Natural killer cell (primary cell): ENCODE measurements at regions not wholly inside any gene's neighbourhood (a gene's known extent, or its start where the extent isn't known, plus 50 kb on each side); places are given as distances from the start of the nearest gene placed in this dataset.

ENCODE experiments used
- ATAC-seq, 3 donors: fragments of 150-1000 bp in 2 of 3; fragments of 200-7000 bp in 1 of 3; cut with Tn5 transposase; 1 replicate in 1 of 3; 2 replicates in 2 of 3; pipeline ENCODE4 v1.10.0; 2021; ENCODE audit warnings: mild to moderate bottlenecking in 2 of 3, moderate library complexity in 2 of 3
- DNase-seq, 2 donors: peaks; one replicate each; pipeline versions ENCODE4 v3.0.0 to v3.0.0-alpha.2; 2013 to 2021; ENCODE audit warnings: mixed read lengths in 1 of 2
- H3K27ac ChIP-seq: one replicate; pipeline ENCODE4 v1.5.1; 2013; ENCODE audit warnings: mild to moderate bottlenecking, low read length
- H3K27me3 ChIP-seq: one replicate; pipeline ENCODE4 v1.6.1; 2013; ENCODE audit warnings: low read length; ENCODE audit not compliant: control insufficient read depth, insufficient read depth
- H3K36me3 ChIP-seq: one replicate; pipeline ENCODE4 v1.6.1; 2013; ENCODE audit warnings: low read length; ENCODE audit not compliant: control insufficient read depth, insufficient read depth
- H3K4me1 ChIP-seq: one replicate; pipeline ENCODE4 v1.6.1; 2013; ENCODE audit warnings: low read length; ENCODE audit not compliant: control insufficient read depth, insufficient read depth
- H3K4me3 ChIP-seq: one replicate; pipeline ENCODE4 v1.5.1; 2013; ENCODE audit warnings: low read length
- H3K9me3 ChIP-seq: one replicate; pipeline ENCODE4 v1.6.1; 2013; ENCODE audit warnings: low read length; ENCODE audit not compliant: control insufficient read depth, insufficient read depth
- H3K27ac Mint-ChIP-seq, 2 donors: one replicate each; pipeline ENCODE4 v1.8.0; 2022; ENCODE audit warnings: mild to moderate bottlenecking in 2 of 2, mixed read lengths in 2 of 2, moderate library complexity in 1 of 2
- H3K27me3 Mint-ChIP-seq, 2 donors: one replicate each; pipeline ENCODE4 v1.8.0; 2022; ENCODE audit warnings: low read depth in 2 of 2, mixed read lengths in 2 of 2
- H3K36me3 Mint-ChIP-seq: one replicate; pipeline ENCODE4 v1.8.0; 2022; ENCODE audit warnings: mixed read lengths
- H3K4me1 Mint-ChIP-seq, 2 donors: one replicate each; pipeline ENCODE4 v1.8.0; 2022; ENCODE audit warnings: mixed read lengths in 2 of 2
- H3K4me3 Mint-ChIP-seq: one replicate; pipeline ENCODE4 v1.8.0; 2022; ENCODE audit warnings: mild to moderate bottlenecking, moderate library complexity, mixed read lengths
- H3K9me3 Mint-ChIP-seq, 2 donors: one replicate each; pipeline ENCODE4 v1.8.0; 2022; ENCODE audit warnings: mixed read lengths in 2 of 2
- WGBS: methylation state at CpG from one replicate; pipeline ENCODE4 v1.1.7; 2013; ENCODE audit warnings: missing lambda C conversion rate; ENCODE audit not compliant: insufficient coverage; 5-methylcytosine and 5-hydroxymethylcytosine counted together
- intact Hi-C: fragments of 100-400 bp; cut with micrococcal nuclease; formaldehyde crosslinking; loops from one replicate; pipeline ENCODE4 v1.14.2; 2022
- TF ChIP-seq, protein P1 (sequence below): fragments of 200-600 bp; IDR thresholded peaks from one replicate; pipeline ENCODE4 v1.8.0; 2022; ENCODE audit warnings: antibody characterized with exemption

DNA sequence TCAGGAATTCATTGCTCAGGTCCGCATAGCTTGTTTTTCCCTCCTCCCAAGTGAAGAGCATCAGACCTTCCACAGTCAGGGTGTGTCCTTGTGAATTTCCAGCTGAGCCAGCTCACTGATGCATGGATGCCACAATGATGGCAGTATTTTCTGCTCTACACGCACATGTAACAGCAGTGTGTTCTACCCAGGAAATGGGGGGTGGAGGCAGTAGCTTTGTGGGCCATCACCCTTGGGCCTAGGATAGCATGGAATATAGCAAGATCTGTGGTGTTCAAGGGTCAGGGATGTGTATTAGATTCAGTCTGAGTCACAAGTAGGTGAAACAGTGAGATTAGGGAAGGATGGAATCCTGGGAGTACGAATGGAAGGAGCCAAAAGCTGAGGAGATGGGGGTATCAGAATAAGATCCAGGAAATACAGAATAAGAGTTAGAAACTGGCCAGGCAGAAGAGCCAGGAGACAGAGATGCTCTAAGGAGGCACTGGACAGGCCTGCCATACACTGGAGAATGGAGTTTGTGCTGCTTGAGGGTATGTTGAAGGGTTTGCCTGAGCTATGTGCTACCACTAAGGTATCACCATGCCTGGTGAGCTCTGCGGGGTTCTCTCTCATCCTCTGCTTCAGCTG lies 90.6 kb upstream of the CNIH3 start:
- TF ChIP-seq, protein P1, sequence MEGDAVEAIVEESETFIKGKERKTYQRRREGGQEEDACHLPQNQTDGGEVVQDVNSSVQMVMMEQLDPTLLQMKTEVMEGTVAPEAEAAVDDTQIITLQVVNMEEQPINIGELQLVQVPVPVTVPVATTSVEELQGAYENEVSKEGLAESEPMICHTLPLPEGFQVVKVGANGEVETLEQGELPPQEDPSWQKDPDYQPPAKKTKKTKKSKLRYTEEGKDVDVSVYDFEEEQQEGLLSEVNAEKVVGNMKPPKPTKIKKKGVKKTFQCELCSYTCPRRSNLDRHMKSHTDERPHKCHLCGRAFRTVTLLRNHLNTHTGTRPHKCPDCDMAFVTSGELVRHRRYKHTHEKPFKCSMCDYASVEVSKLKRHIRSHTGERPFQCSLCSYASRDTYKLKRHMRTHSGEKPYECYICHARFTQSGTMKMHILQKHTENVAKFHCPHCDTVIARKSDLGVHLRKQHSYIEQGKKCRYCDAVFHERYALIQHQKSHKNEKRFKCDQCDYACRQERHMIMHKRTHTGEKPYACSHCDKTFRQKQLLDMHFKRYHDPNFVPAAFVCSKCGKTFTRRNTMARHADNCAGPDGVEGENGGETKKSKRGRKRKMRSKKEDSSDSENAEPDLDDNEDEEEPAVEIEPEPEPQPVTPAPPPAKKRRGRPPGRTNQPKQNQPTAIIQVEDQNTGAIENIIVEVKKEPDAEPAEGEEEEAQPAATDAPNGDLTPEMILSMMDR = no peak
- no peak overlapping the region for H3K27ac ChIP-seq
- Mint-ChIP-seq H3K4me3 (no peak overlapping the region), H3K27ac (no peak overlapping the region), H3K9me3 (no peaks in the 10 kb centered on the region), H3K36me3 (no peaks in the 10 kb centered on the region), H3K4me1 (no peaks in the 10 kb centered on the region), H3K27me3 (no peaks in the 10 kb centered on the region)
- H3K36me3 ChIP-seq = no peaks in the 10 kb centered on the region
- intact Hi-C loops = no loop called here
- no peak overlapping the region for H3K4me3 ChIP-seq
- H3K27me3 ChIP-seq = no peaks in the 10 kb centered on the region
- DNase-seq (no peak), ATAC-seq (no peak)
- WGBS = 90% methylated on average over 4 of the region's 4 CpGs
- no peaks in the 10 kb centered on the region for H3K9me3 ChIP-seq
- H3K4me1 ChIP-seq = no peaks in the 10 kb centered on the region

DNA sequence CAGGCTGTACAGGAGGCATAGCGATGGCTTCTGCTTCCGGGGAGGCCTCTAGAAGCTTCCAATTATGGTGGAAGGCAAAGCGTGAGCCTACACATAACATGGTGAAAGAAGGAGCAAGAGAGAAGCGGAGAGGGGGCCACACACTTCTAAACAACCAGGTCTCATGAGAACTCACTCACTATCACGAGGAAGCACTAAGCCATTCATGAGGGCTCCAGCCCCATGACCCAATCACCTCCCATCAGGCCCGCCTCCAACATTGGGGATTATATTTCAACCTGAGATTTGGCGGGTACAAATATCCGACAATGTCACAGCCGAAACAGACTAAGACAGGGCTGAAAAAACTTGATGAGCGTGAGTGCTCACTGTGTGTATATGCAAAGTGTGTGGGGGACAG lies 89.3 kb upstream of the CNIH3 start:
- Histone ChIP-seq H3K36me3 (no peaks in the 10 kb centered on the region), H3K4me3 (no peak overlapping the region), H3K4me1 (no peaks in the 10 kb centered on the region), H3K27ac (no peak overlapping the region), H3K27me3 (no peaks in the 10 kb centered on the region), H3K9me3 (no peaks in the 10 kb centered on the region)
- TF ChIP-seq, protein P1 = no peak
- H3K27ac Mint-ChIP-seq = no peak overlapping the region
- 91% methylated on average over 10 of the region's 10 CpGs for WGBS
- no peaks in the 10 kb centered on the region for H3K27me3 Mint-ChIP-seq
- H3K9me3 Mint-ChIP-seq = no peaks in the 10 kb centered on the region
- H3K36me3 Mint-ChIP-seq = no peaks in the 10 kb centered on the region
- ATAC-seq (no peak), DNase-seq (no peak)
- intact Hi-C loops = no loop called here
- H3K4me3 Mint-ChIP-seq = no peak overlapping the region
- no peaks in the 10 kb centered on the region for H3K4me1 Mint-ChIP-seq

DNA sequence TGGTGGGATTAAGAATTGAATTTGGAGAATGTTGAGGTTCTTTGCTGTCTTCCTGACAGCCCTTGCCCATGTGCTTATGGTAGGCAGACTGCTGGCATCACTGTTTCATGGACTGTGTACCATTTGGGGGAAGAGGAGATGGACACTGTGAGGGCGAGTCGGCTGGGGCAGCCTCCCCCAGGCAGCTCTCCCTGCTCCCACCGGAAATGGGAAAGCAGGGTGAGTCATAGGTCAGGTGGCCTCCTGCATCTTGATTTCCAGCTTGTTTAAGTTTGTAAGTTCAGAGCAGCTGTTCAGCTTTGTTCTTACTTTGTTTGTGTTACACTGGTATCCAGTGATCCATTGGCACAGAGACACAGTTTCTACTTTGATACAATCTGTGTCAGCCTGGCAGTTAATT lies 87.2 kb upstream of the CNIH3 start:
- Histone ChIP-seq H3K27ac (no peak overlapping the region), H3K36me3 (no peaks in the 10 kb centered on the region), H3K4me3 (no peak overlapping the region), H3K9me3 (no peaks in the 10 kb centered on the region), H3K4me1 (no peaks in the 10 kb centered on the region), H3K27me3 (no peaks in the 10 kb centered on the region)
- Mint-ChIP-seq H3K27me3 (no peaks in the 10 kb centered on the region), H3K4me1 (no peaks in the 10 kb centered on the region), H3K9me3 (no peaks in the 10 kb centered on the region), H3K36me3 (no peaks in the 10 kb centered on the region), H3K27ac (no peak overlapping the region), H3K4me3 (no peak overlapping the region)
- intact Hi-C loops = no loop called here
- no peak for ATAC-seq
- TF ChIP-seq, protein P1 = no peak
- 59% methylated on average over 3 of the region's 3 CpGs for WGBS
- no peak for DNase-seq

DNA sequence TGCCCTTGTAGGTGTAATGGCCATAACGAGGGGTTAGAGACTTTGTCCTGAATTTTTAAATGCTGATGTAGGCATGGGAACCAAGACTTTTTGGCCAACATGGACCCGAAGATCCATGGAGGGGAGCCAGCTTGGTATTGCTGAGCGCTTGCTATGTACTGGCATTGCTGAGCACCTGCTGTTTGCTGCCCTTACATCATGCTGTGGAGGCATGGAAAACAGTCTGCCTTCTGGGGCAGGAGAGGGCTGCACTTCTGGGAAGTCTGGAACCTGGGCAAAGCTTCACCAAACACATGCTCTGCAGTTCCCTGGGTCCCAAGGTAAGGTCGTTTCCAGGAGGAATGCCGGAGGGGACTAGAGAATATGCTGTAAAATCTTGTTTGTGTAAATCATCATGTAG lies 86.3 kb upstream of the CNIH3 start:
- Mint-ChIP-seq H3K9me3 (no peaks in the 10 kb centered on the region), H3K4me1 (no peaks in the 10 kb centered on the region), H3K36me3 (no peaks in the 10 kb centered on the region), H3K27ac (no peak overlapping the region), H3K4me3 (no peak overlapping the region), H3K27me3 (no peaks in the 10 kb centered on the region)
- H3K4me3 ChIP-seq = no peak overlapping the region
- TF ChIP-seq, protein P1 = no peak
- no peaks in the 10 kb centered on the region for H3K36me3 ChIP-seq
- no peaks in the 10 kb centered on the region for H3K4me1 ChIP-seq
- ATAC-seq (no peak), DNase-seq (no peak)
- H3K27me3 ChIP-seq = no peaks in the 10 kb centered on the region
- intact Hi-C loops = no loop called here
- H3K27ac ChIP-seq = no peak overlapping the region
- no peaks in the 10 kb centered on the region for H3K9me3 ChIP-seq
- WGBS = 64% methylated on average over 5 of the region's 5 CpGs
